GM12878 (cell line): ENCODE measurements at regions not wholly inside any gene's neighbourhood (a gene's known extent, or its start where the extent isn't known, plus 50 kb on each side); places are given as distances from the start of the nearest gene placed in this dataset.

Experiments used
- ATAC-seq: fragments of 200-7000 bp; cut with Tn5 transposase; 3 replicates; pipeline ENCODE4 v1.9.1; 2020; ENCODE audit warnings: mild to moderate bottlenecking, moderate library complexity
- BruUV-seq: library from RNA; stranded (reverse); fragments of 400-500 nt; replicated peaks from 2 replicates; lab custom pipeline; 2021; lab: Mats Ljungman, UMichigan
- CTCF ChIA-PET: fragments of 300-600 bp; sonication (Branson Sonifier 250); formaldehyde crosslinking; extraction: SDS; loops from one replicate; lab custom pipeline; 2021; ENCODE audit warnings: inconsistent platforms; lab: Yijun Ruan, JAX
- POLR2A ChIA-PET: fragments of 350-600 bp; formaldehyde crosslinking; extraction: SDS; loops from one replicate; lab custom pipeline; 2021; ENCODE audit warnings: inconsistent platforms; lab: Charles Lee
- RAD21 ChIA-PET: fragments of 300-600 bp; sonication (Branson Sonifier 250); formaldehyde crosslinking; loops from one replicate; lab custom pipeline; 2023; ENCODE audit warnings: antibody characterized with exemption; ENCODE audit not compliant: unreplicated experiment; lab: Charles Lee
- SMC1A ChIA-PET: fragments of 300-600 bp; sonication (Branson Sonifier 250); formaldehyde crosslinking; loops from one replicate; lab custom pipeline; 2023; ENCODE audit not compliant: unreplicated experiment, uncharacterized antibody; lab: Charles Lee
- DNase-seq: peaks from one replicate; pipeline ENCODE4 v3.0.0-alpha.2; 2011; ENCODE audit warnings: low read depth, low spot score
- FAIRE-seq: peaks from 3 replicates; lab custom pipeline; 2011; peaks lifted over from hg19 to GRCh38; lab: Jason Lieb, UNC
- H2AFZ ChIP-seq: 2 replicates; pipeline ENCODE4 v1.6.0; 2011; ENCODE audit warnings: low read depth, low read length, control low read depth; ENCODE audit not compliant: control insufficient read depth
- H3K27ac ChIP-seq: 2 replicates; pipeline ENCODE4 v1.5.1; 2011; ENCODE audit warnings: control low read depth; ENCODE audit not compliant: control insufficient read depth, insufficient read depth
- H3K27me3 ChIP-seq, 2 experiments: replicated peaks in 1 of 2; 2 replicates each; pipeline versions ENCODE4 v1.6.0 to v1.6.1; 2011; ENCODE audit warnings: low read length in 1 of 2; ENCODE audit not compliant: control insufficient read depth in 2 of 2, insufficient read depth in 2 of 2
- H3K36me3 ChIP-seq, 2 experiments: 2 replicates each; pipeline ENCODE4 v1.5.1; 2011; ENCODE audit warnings: low read length in 1 of 2; ENCODE audit not compliant: control insufficient read depth in 2 of 2, insufficient read depth in 2 of 2
- H3K4me1 ChIP-seq: 2 replicates; pipeline ENCODE4 v1.6.1; 2011; ENCODE audit warnings: mild to moderate bottlenecking, low read length, moderate library complexity, mixed read lengths; ENCODE audit not compliant: control insufficient read depth, insufficient read depth
- H3K4me2 ChIP-seq: 2 replicates; pipeline ENCODE4 v1.6.0; 2011; ENCODE audit warnings: control low read depth; ENCODE audit not compliant: control insufficient read depth, insufficient read depth
- H3K4me3 ChIP-seq: fragments of 200-600 bp; sonication (generic); 2 replicates; pipeline ENCODE4 v1.5.1; 2016
- H3K79me2 ChIP-seq: 2 replicates; pipeline ENCODE4 v1.6.0; 2011; ENCODE audit warnings: low read length; ENCODE audit not compliant: control insufficient read depth, insufficient read depth
- H3K9ac ChIP-seq: 2 replicates; pipeline ENCODE4 v1.8.0; 2011; ENCODE audit warnings: low read length, control low read depth, mixed read lengths; ENCODE audit not compliant: control insufficient read depth, insufficient read depth
- H3K9me3 ChIP-seq: replicated peaks from 3 replicates; pipeline ENCODE4 v1.5.1; 2011; ENCODE audit warnings: mild to moderate bottlenecking, low read length; ENCODE audit not compliant: control insufficient read depth, insufficient read depth
- H4K20me1 ChIP-seq: 2 replicates; pipeline ENCODE4 v1.6.0; 2011; ENCODE audit not compliant: control insufficient read depth, insufficient read depth
- BACH1 ChIP-seq: fragments of 450-650 bp; IDR thresholded peaks from 2 replicates; pipeline ENCODE4 v1.6.1; 2017; ENCODE audit warnings: mild to moderate bottlenecking, borderline replicate concordance
- BMI1 ChIP-seq: fragments of 450-650 bp; IDR thresholded peaks from 2 replicates; pipeline ENCODE4 v1.6.1; 2016; ENCODE audit warnings: mild to moderate bottlenecking, moderate library complexity, borderline replicate concordance
- CEBPZ ChIP-seq: fragments of 150-350 bp; IDR thresholded peaks from 2 replicates; pipeline ENCODE4 v1.6.1; 2016; ENCODE audit warnings: low read depth, low read length
- CHD4 ChIP-seq: fragments of 200-600 bp; sonication (generic); IDR thresholded peaks from 2 replicates; pipeline ENCODE4 v1.6.1; 2016; ENCODE audit warnings: mild to moderate bottlenecking
- ELK1 ChIP-seq: IDR thresholded peaks from 2 replicates; pipeline ENCODE4 v1.6.1; 2012; ENCODE audit warnings: low read depth, low read length, improper control_type of control experiment
- EP300 ChIP-seq, 2 experiments: fragments of 150-350 bp in 1 of 2; IDR thresholded peaks; 2 replicates each; pipeline ENCODE4 v1.6.1; 2011 to 2012; ENCODE audit warnings: low read depth in 2 of 2, low read length in 2 of 2, borderline replicate concordance in 1 of 2, improper control_type of control experiment in 1 of 2, inconsistent platforms in 1 of 2; ENCODE audit not compliant: control insufficient read depth in 1 of 2
- FOS ChIP-seq: IDR thresholded peaks from 3 replicates; pipeline ENCODE4 v1.6.1; 2011; ENCODE audit warnings: borderline replicate concordance; ENCODE audit not compliant: insufficient read length; ENCODE audit errors: extremely low read depth
- HCFC1 ChIP-seq: fragments of 150-350 bp; IDR thresholded peaks from 2 replicates; pipeline ENCODE4 v1.6.1; 2014; ENCODE audit warnings: low read length
- IRF5 ChIP-seq: fragments of 450-650 bp; IDR thresholded peaks from 2 replicates; pipeline ENCODE4 v1.6.1; 2017; ENCODE audit warnings: borderline replicate concordance
- MAX ChIP-seq: IDR thresholded peaks from 2 replicates; pipeline ENCODE4 v1.6.1; 2012; ENCODE audit warnings: low read depth, low read length, improper control_type of control experiment
- RAD21 ChIP-seq: IDR thresholded peaks from 2 replicates; pipeline ENCODE4 v1.6.1; 2011; ENCODE audit warnings: mild to moderate bottlenecking, low read depth, low read length, moderate library complexity; ENCODE audit not compliant: insufficient read depth
- RBBP5 ChIP-seq: fragments of 200-600 bp; sonication (generic); conservative IDR thresholded peaks from 2 replicates; pipeline ENCODE4 v1.6.1; 2016
- RELA ChIP-seq: fragments of 450-650 bp; IDR thresholded peaks from 2 replicates; pipeline ENCODE4 v1.8.0; 2014; ENCODE audit warnings: borderline replicate concordance; ENCODE audit not compliant: partially characterized antibody
- TBL1XR1 ChIP-seq: IDR thresholded peaks from 2 replicates; pipeline ENCODE4 v1.6.1; 2012; ENCODE audit warnings: low read depth, low read length, improper control_type of control experiment
- WGBS: methylation state at CpG from one replicate; pipeline ENCODE4 v1.1.6; 2016; ENCODE audit warnings: low lambda C conversion rate; ENCODE audit not compliant: insufficient replicate concordance, insufficient coverage; ENCODE audit errors: missing lambda C conversion rate; 5-methylcytosine and 5-hydroxymethylcytosine counted together
- in situ Hi-C: fragments of 300-500 bp; cut with MboI; formaldehyde crosslinking; loops from 9 replicates; pipeline ENCODE4 v1.14.3; 2018; ENCODE audit warnings: mixed read lengths
- intact Hi-C: fragments of 100-400 bp; cut with micrococcal nuclease; formaldehyde crosslinking; loops from one replicate; pipeline ENCODE4 v1.14.2; 2022; ENCODE audit not compliant: unreplicated experiment

- TF ChIP-seq CEBPZ (no peak), MAX (no peak), BMI1 (no peak), TBL1XR1 (no peak), HCFC1 (no peak)
Measured at GRCh38 chr12:93223440-93224426, 154.0 kb upstream of the NUDT4 start (continued).

GRCh38 chr12:93225094-93225493 lies 152.6 kb upstream of the NUDT4 start:
- POLR2A ChIA-PET, result interaction anchor here (1.3 kb wide), 1 partner anchor 18 kb away, joined by 4 read pairs; no protein-coding TSS in a partner anchor
- no peak for TF ChIP-seq FOS
- TF ChIP-seq IRF5, result no peak
- TF ChIP-seq CHD4, result no peak
- TF ChIP-seq ELK1, result no peak
- no peak for TF ChIP-seq EP300 (IDR thresholded peaks at IDR 0.05; ENCODE audit: borderline replicate concordance in 1 of 2, control insufficient read depth in 1 of 2, low read depth in 2 of 2, low read length in 2 of 2)
- no peak for TF ChIP-seq RELA
- no peak for TF ChIP-seq RAD21
- TF ChIP-seq BACH1, result no peak
- no peak for TF ChIP-seq RBBP5
- TF ChIP-seq, all 136 proteins: peak for 0
- FAIRE-seq, result no peak

More at GRCh38 chr12:93225094-93225493, 152.6 kb upstream of the NUDT4 start:
- CTCF ChIA-PET, result interaction anchor here (0.7 to 1.7 kb wide), 2 partner anchors 37 to 86 kb away, joined by 3 to 8 read pairs; no protein-coding TSS in a partner anchor
- H2AFZ ChIP-seq, result no peak overlapping the region
- RAD21 ChIA-PET, result interaction anchor here (1.2 kb wide), 1 partner anchor 19 kb away, joined by 7 read pairs; no protein-coding TSS in a partner anchor
- no TSS peak for BruUV-seq
- DNase-seq, result no peak
- SMC1A ChIA-PET, result interaction anchor here (0.9 to 2.0 kb wide), 11 partner anchors 9 to 64 kb away, joined by 3 to 7 read pairs (median 4); no protein-coding TSS in a partner anchor
- WGBS, result 93% methylated on average over 2 of the region's 2 CpGs
- H3K27me3 ChIP-seq, result no peaks in the 10 kb centered on the region
- intact Hi-C loops (no loop called here), in situ Hi-C loops (no loop called here)
- no peaks in the 10 kb centered on the region; the same call in 1 of the 2 replicates for H3K4me1 ChIP-seq
- ATAC-seq, result no peak
- H3K9ac ChIP-seq, result no peak overlapping the region
- no peaks in the 10 kb centered on the region for H3K36me3 ChIP-seq
- no peak overlapping the region for H3K4me2 ChIP-seq
- no peak overlapping the region for H3K27ac ChIP-seq
- no peaks in the 10 kb centered on the region for H4K20me1 ChIP-seq
- no peaks in the 10 kb centered on the region for H3K79me2 ChIP-seq
- H3K4me3 ChIP-seq, result no peak overlapping the region
- peaks cover 10% of the 10 kb centered on the region for H3K9me3 ChIP-seq
